GM13976 (cell line): ENCODE measurements at regions not wholly inside any gene's neighbourhood (a gene's known extent, or its start where the extent isn't known, plus 50 kb on each side); places are given as distances from the start of the nearest gene placed in this dataset.

Experiments used
- DNase-seq: peaks from one replicate; pipeline ENCODE4 v3.0.0; 2012; ENCODE audit warnings: low spot score
- in situ Hi-C: fragments of 300-500 bp; cut with MboI; formaldehyde crosslinking; loops from one replicate; pipeline ENCODE4 v1.12.0; 2022; ENCODE audit warnings: low sequenced_read_pairs, mixed read lengths, inconsistent platforms; ENCODE audit not compliant: unreplicated experiment
- TF ChIP-seq, protein P1 (sequence below): IDR thresholded peaks from 2 replicates; pipeline ENCODE4 v1.5.1; 2012; ENCODE audit warnings: borderline replicate concordance, mild to moderate bottlenecking; ENCODE audit not compliant: insufficient read depth; ENCODE audit errors: extremely low read depth, missing control alignments, control extremely low read depth

- TF ChIP-seq, protein P1, sequence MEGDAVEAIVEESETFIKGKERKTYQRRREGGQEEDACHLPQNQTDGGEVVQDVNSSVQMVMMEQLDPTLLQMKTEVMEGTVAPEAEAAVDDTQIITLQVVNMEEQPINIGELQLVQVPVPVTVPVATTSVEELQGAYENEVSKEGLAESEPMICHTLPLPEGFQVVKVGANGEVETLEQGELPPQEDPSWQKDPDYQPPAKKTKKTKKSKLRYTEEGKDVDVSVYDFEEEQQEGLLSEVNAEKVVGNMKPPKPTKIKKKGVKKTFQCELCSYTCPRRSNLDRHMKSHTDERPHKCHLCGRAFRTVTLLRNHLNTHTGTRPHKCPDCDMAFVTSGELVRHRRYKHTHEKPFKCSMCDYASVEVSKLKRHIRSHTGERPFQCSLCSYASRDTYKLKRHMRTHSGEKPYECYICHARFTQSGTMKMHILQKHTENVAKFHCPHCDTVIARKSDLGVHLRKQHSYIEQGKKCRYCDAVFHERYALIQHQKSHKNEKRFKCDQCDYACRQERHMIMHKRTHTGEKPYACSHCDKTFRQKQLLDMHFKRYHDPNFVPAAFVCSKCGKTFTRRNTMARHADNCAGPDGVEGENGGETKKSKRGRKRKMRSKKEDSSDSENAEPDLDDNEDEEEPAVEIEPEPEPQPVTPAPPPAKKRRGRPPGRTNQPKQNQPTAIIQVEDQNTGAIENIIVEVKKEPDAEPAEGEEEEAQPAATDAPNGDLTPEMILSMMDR = no peak
- in situ Hi-C loops = no loop called here
- DNase-seq = no peak
These were observed 199.8 kb upstream of the RGMA start for GRCh38 chr15:93288728-93289294.

- in situ Hi-C loops = no loop called here
These were observed 197.4 kb upstream of the RGMA start for GRCh38 chr15:93286446-93286845.

DNA sequence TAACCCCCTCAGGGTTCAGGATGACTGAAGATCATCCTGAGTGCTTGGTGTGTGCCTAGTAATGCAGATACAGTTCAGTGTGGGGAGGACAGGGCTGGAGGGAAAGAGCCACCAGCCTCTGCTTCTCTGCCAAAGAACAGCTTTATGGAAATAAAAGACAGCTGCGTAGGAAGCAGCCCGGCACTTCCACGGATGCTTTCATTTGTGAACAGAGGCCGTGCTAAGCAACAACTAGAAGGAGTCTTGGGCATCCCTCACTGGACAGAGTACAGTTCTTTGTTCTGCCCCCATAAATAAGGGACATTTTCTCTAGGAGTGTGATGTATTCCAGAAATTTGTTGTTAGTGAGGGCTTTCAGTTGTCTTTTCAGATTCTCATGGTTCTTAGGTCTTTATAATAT lies 194.8 kb upstream of the RGMA start:
- in situ Hi-C loops = no loop called here
- TF ChIP-seq, protein P1 = no peak
- DNase-seq = no peak

More at GRCh38 chr15:93286446-93286845, 197.4 kb upstream of the RGMA start:
- TF ChIP-seq, protein P1 = no peak
- DNase-seq = no peak

DNA sequence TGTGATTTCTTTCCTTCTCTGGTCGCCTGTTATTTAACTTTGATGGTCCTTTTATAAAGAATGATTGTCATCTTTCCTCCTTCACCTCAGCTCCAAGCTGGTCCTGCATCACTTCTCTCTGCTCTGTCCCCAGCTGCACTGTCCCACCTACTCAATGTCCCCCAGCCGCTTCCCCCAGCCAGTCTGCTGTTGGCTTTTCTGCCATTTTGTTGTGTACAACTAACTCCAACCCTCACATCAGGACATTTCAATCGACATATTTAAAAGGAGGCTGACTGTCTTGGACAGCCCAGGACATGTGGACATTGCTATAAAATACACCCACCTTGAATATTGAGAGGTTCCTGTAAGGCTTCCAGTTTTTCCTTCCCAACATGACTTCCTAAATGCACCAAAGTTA lies 193.8 kb upstream of the RGMA start:
- DNase-seq = no peak
- TF ChIP-seq, protein P1 = no peak
- in situ Hi-C loops = no loop called here

DNA sequence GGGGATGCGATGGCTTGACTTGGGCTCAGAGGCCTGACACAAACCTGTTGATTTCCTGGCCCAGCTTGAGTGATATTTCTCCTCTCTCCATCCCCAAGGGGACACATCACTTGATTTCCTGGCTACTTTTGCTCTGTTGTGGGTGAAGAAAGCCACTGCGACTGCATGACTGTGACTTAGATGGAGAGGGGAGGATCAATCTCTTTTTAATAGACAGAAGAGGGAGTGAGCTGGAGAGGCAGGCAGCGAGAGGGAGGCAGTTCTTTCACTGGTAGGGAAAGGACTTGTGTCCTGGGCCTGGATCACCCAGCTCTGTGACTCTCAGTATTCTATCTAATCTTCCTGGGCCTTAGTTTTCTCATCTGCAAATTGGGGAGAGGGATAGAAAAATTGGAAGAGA lies 189.8 kb upstream of the RGMA start:
- TF ChIP-seq, protein P1 = no peak
- in situ Hi-C loops = no loop called here
- no peak for DNase-seq

DNA sequence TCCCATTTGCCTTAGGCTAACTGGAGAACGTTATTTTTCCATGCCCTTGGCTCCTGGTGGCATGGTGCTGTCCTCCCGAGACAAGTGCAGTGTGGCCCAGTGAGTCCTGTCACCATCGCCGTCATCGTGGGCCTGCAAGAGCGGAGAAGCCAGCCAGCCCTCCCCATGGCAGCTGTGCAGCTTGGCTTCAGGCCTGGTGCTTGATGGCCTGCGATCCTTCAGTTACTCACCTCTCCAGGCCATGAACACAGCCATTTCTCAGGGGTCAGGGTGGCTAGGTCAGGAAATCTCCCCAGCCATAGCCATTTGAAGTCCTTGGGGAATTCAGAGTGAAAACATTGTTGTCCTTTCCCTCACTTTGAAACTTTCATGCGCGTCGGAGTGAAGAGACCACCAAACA lies 189.0 kb upstream of the RGMA start:
- no peak for DNase-seq
- TF ChIP-seq, protein P1 = no peak
- in situ Hi-C loops = no loop called here
